ENCODE measurements at regions not wholly inside any gene's neighbourhood (a gene's known extent, or its start where the extent isn't known, plus 50 kb on each side); places are given as distances from the start of the nearest gene placed in this dataset.

DNA sequence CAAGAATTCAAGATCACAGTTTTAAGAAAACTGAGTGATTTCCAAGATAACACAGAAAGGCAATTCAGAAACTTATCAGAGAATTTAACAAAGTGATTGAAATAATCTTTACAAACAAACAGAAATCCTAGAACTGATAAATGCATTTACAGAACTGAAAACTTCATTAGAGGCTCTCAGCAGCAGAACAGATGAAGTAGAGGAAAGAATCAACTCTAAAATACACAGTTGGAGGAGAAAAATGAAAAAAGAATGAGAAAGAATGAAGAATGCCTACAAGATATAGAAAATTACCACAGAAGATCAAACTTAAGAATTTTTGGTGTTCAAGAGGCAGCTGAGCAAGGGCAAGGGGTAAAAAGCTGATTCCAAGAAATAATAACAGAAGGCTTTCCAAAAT is 168.8 kb downstream of the POLR2M start:
- H3K27ac ChIP-seq (ENCODE audit: low read depth, low read length), result no peak overlapping the region
- H3K4me3 ChIP-seq (ENCODE audit: low read depth, low read length), result no peak overlapping the region
- CTCF ChIA-PET, result interaction anchor here (1.6 kb wide), 1 partner anchor 14 kb away, joined by 9 read pairs; no protein-coding TSS in a partner anchor

DNA sequence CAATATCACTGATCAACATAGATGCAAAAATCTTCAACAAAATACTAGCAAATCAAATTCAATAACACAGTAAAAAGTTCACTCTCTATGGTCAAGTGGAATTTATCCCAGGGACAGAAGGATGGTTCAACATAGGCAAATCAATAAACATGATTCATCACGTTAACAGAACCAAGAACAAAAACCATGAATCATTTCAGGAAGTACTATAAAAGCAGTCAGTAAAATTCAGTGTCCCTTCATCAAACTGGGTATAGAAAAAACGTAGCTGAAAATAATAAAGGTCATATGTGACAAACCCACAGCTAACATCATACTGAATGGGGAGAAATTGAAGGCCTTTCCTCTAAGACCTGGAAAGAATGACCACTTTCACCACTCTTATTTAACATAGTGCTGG is 172.1 kb downstream of the POLR2M start:
- ChIA-PET POLR2A (no interaction called here), CTCF (interaction anchor here (1.4 to 4.9 kb wide), 2 partner anchors 18 to 128 kb away, joined by 5 to 39 read pairs; no protein-coding TSS in a partner anchor)
- Histone ChIP-seq H3K9me3 (ENCODE audit: control insufficient read depth, insufficient read depth, low read length) (no peaks in the 10 kb centered on the region), H3K27ac (ENCODE audit: low read depth, low read length) (no peak overlapping the region), H3K27me3 (ENCODE audit: control insufficient read depth, insufficient read depth, low read length) (peaks cover 4% of the 10 kb centered on the region), H3K4me3 (ENCODE audit: low read depth, low read length) (no peak overlapping the region)
- TF ChIP-seq, protein P1, sequence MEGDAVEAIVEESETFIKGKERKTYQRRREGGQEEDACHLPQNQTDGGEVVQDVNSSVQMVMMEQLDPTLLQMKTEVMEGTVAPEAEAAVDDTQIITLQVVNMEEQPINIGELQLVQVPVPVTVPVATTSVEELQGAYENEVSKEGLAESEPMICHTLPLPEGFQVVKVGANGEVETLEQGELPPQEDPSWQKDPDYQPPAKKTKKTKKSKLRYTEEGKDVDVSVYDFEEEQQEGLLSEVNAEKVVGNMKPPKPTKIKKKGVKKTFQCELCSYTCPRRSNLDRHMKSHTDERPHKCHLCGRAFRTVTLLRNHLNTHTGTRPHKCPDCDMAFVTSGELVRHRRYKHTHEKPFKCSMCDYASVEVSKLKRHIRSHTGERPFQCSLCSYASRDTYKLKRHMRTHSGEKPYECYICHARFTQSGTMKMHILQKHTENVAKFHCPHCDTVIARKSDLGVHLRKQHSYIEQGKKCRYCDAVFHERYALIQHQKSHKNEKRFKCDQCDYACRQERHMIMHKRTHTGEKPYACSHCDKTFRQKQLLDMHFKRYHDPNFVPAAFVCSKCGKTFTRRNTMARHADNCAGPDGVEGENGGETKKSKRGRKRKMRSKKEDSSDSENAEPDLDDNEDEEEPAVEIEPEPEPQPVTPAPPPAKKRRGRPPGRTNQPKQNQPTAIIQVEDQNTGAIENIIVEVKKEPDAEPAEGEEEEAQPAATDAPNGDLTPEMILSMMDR (IDR thresholded peaks at IDR 0.05; ENCODE audit: low read depth, low read length), result no peak
- DNase-seq (ENCODE audit: low read depth, low spot score), result no peak

More for the DNA sequence above, 168.8 kb downstream of the POLR2M start:
- POLR2A ChIA-PET, result no interaction called here
- DNase-seq (ENCODE audit: low read depth, low spot score), result no peak
- Histone ChIP-seq H3K9me3 (ENCODE audit: control insufficient read depth, insufficient read depth, low read length) (no peaks in the 10 kb centered on the region), H3K27me3 (ENCODE audit: control insufficient read depth, insufficient read depth, low read length) (peaks cover 4% of the 10 kb centered on the region)
- TF ChIP-seq, protein P1 (IDR thresholded peaks at IDR 0.05; ENCODE audit: low read depth, low read length), result no peak

DNA sequence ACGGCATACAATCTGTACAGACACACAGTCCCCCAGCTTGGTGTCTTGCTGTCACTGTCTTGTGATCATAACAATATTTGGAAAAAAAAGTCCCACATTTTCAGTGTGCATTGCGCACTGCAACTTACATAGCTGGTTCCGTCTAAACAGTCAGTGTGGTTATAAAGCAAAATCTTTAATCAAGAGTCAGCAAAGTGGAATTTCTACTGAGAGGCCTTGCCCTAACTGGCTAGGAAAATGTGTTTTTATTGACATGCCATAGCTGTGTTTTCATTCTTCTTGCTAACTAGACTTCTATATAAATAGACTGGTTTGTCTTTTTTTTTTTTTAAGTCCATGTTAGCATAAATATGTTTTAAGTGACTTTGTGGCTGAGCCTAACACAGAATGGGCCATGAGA is 174.8 kb downstream of the POLR2M start:
- CTCF ChIA-PET, result interaction anchor here (1.8 to 4.9 kb wide), 3 partner anchors 15 to 20 kb away, joined by 7 to 39 read pairs (median 7); no protein-coding TSS in a partner anchor
- peaks cover 4% of the 10 kb centered on the region for H3K27me3 ChIP-seq (ENCODE audit: control insufficient read depth, insufficient read depth, low read length)
- POLR2A ChIA-PET, result no interaction called here
- H3K27ac ChIP-seq (ENCODE audit: low read depth, low read length), result no peak overlapping the region
- TF ChIP-seq, protein P1 (IDR thresholded peaks at IDR 0.05; ENCODE audit: low read depth, low read length), result no peak
- H3K9me3 ChIP-seq (ENCODE audit: control insufficient read depth, insufficient read depth, low read length), result no peaks in the 10 kb centered on the region
- DNase-seq (ENCODE audit: low read depth, low spot score), result no peak
- no peak overlapping the region for H3K4me3 ChIP-seq (ENCODE audit: low read depth, low read length)

DNA sequence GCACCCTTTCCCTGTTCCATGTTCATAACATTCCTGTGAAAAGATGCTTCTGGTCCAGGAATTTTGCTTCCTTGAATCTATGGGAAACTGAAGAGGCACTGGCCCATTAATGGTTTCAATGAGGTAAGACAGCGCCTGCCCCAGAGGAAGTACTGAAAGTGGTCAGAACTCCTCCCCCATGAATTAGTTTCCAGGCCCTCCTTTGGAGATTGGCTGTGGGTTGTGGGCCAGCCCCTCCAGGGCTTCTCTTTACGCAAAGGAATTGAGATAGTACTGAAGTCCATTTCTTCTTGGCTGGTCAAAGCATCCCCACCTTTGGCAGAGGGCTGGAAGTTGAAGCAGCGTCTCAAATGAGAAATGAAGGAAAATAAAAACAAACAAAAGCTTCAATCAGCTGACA is 175.5 kb downstream of the POLR2M start:
- CTCF ChIA-PET, result interaction anchor here (2.0 to 4.9 kb wide), 2 partner anchors 15 to 21 kb away, joined by 7 to 39 read pairs; no protein-coding TSS in a partner anchor

DNA sequence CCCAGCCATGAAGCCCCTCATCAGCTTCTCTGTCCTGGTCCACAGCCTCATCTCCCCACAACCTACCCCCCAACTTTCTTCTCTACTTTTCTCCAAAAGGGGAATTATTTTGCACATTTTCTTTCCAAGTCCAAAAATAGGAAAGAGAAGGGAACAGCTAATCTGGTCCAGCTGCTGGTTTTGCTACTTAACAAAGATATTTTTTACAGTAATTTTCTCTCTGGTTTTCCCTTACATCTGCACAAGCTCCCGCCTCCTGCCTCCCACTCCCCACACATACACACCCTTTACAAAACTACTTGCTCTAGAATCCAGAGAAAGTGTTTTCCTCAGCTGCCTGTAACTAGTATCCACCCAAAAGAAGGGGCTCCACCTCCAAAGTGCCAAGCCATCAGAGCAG is 177.2 kb downstream of the POLR2M start:
- no peak overlapping the region for H3K27ac ChIP-seq (ENCODE audit: low read depth, low read length)
- H3K27me3 ChIP-seq (ENCODE audit: control insufficient read depth, insufficient read depth, low read length), result peaks cover 4% of the 10 kb centered on the region
- no peak overlapping the region for H3K4me3 ChIP-seq (ENCODE audit: low read depth, low read length)
- POLR2A ChIA-PET, result no interaction called here
- H3K9me3 ChIP-seq (ENCODE audit: control insufficient read depth, insufficient read depth, low read length), result no peaks in the 10 kb centered on the region
- DNase-seq (ENCODE audit: low read depth, low spot score), result no peak
- CTCF ChIA-PET, result interaction anchor here (2.1 kb wide), 1 partner anchor 187 kb away, joined by 5 read pairs; no protein-coding TSS in a partner anchor
- TF ChIP-seq, protein P1 (IDR thresholded peaks at IDR 0.05; ENCODE audit: low read depth, low read length), result no peak

More for the DNA sequence above, 175.5 kb downstream of the POLR2M start:
- TF ChIP-seq, protein P1 (IDR thresholded peaks at IDR 0.05; ENCODE audit: low read depth, low read length), result no peak
- no peak overlapping the region for H3K4me3 ChIP-seq (ENCODE audit: low read depth, low read length)
- H3K27me3 ChIP-seq (ENCODE audit: control insufficient read depth, insufficient read depth, low read length), result peaks cover 4% of the 10 kb centered on the region
- POLR2A ChIA-PET, result no interaction called here
- H3K27ac ChIP-seq (ENCODE audit: low read depth, low read length), result no peak overlapping the region
- DNase-seq (ENCODE audit: low read depth, low spot score), result no peak
- H3K9me3 ChIP-seq (ENCODE audit: control insufficient read depth, insufficient read depth, low read length), result no peaks in the 10 kb centered on the region

Measured in AG04450 (cell line).